ENCODE measurements at regions not wholly inside any gene's neighbourhood (a gene's known extent, or its start where the extent isn't known, plus 50 kb on each side); places are given as distances from the start of the nearest gene placed in this dataset.

DNA sequence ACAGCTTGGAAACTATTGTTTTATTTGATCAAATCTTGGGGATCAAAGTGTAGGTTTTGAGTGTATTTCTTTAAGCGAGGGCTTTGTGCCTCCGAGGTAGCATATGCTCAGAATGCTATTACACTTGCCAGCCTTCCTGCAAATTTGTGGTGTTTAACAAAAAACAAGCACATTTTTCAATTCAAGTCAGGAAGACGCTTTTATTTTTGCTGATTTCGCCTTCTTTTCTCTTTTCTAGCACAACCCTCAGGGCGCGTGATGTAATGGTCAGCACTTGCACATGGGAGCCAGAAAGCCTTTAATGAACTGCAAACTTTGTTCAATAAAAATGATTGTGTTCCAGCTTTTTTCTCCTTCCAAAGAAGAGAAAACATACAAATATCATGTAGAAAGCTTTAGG is 466.5 kb downstream of the PRKD1 start:
- no CpG with 5 or more reads among the region's 6 CpGs for whole genome bisulfite sequencing (ENCODE audit: extremely low coverage, insufficient read length, low lambda C conversion rate)
- H2BK12ac ChIP-seq (ENCODE audit: insufficient read length, low read depth, low read length), result no peak overlapping the region
- no peak overlapping the region for H2AFZ ChIP-seq (ENCODE audit: low read length)
- no peak overlapping the region for H3K27ac ChIP-seq (ENCODE audit: insufficient read length, low read depth, low read length)
- H4K8ac ChIP-seq (replicated peaks; ENCODE audit: insufficient read length, low read depth, low read length), result no peak overlapping the region
- H2BK20ac ChIP-seq (ENCODE audit: low read depth, low read length, poor library complexity, severe bottlenecking), result no peak overlapping the region
- Mint-ChIP-seq H3K36me3 (ENCODE audit: insufficient read depth in 1 of 3, low read depth in 3 of 3) (no peaks in the 10 kb centered on the region; a peak in 1 of 7 replicates), H3K4me3 (no peak overlapping the region), H3K27me3 (ENCODE audit: low read depth) (peaks cover 2% of the 10 kb centered on the region), H3K4me1 (no peaks in the 10 kb centered on the region), H3K27ac (no peak overlapping the region), H3K9me3 (no peaks in the 10 kb centered on the region)
- H3K4ac ChIP-seq (ENCODE audit: low read depth, low read length), result no peak overlapping the region
- H3K14ac ChIP-seq (ENCODE audit: insufficient read depth, low read length), result no peak overlapping the region
- H2BK5ac ChIP-seq (ENCODE audit: insufficient read length, low read length), result no peak overlapping the region
- no peak overlapping the region for H3T11ph ChIP-seq (ENCODE audit: low read length)
- DNase-seq, result no peak
- no peak overlapping the region for H2AK5ac ChIP-seq (ENCODE audit: insufficient read length, low read length)
- no peak overlapping the region for H2BK15ac ChIP-seq (ENCODE audit: low read depth, low read length)
- no peak overlapping the region for H3K9ac ChIP-seq (ENCODE audit: extremely low read depth, insufficient read length, low read length)
- H3K23ac ChIP-seq (ENCODE audit: insufficient read length, low read depth, low read length), result no peak overlapping the region
- no peaks in the 10 kb centered on the region for H3K79me1 ChIP-seq (ENCODE audit: insufficient read depth, low read depth, low read length, poor library complexity, severe bottlenecking)
- H3K4me2 ChIP-seq (ENCODE audit: insufficient read depth, insufficient read length, low read length), result no peak overlapping the region
- no peak overlapping the region for H3K18ac ChIP-seq (ENCODE audit: insufficient read length, low read depth, low read length)
- H4K20me1 ChIP-seq (ENCODE audit: control insufficient read depth, insufficient read depth, insufficient read length), result no peaks in the 10 kb centered on the region
- no peak overlapping the region for H4K91ac ChIP-seq (ENCODE audit: insufficient read length, low read depth, low read length)
- TF ChIP-seq, protein P1, sequence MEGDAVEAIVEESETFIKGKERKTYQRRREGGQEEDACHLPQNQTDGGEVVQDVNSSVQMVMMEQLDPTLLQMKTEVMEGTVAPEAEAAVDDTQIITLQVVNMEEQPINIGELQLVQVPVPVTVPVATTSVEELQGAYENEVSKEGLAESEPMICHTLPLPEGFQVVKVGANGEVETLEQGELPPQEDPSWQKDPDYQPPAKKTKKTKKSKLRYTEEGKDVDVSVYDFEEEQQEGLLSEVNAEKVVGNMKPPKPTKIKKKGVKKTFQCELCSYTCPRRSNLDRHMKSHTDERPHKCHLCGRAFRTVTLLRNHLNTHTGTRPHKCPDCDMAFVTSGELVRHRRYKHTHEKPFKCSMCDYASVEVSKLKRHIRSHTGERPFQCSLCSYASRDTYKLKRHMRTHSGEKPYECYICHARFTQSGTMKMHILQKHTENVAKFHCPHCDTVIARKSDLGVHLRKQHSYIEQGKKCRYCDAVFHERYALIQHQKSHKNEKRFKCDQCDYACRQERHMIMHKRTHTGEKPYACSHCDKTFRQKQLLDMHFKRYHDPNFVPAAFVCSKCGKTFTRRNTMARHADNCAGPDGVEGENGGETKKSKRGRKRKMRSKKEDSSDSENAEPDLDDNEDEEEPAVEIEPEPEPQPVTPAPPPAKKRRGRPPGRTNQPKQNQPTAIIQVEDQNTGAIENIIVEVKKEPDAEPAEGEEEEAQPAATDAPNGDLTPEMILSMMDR (conservative IDR thresholded peaks at IDR 0.05), result no peak
- H2BK120ac ChIP-seq (ENCODE audit: low read depth, low read length, poor library complexity, severe bottlenecking), result no peak overlapping the region
- no peak overlapping the region for H4K5ac ChIP-seq (ENCODE audit: insufficient read length, low read depth, low read length)
- H3K27me3 ChIP-seq (ENCODE audit: insufficient read depth, low read length), result no peaks in the 10 kb centered on the region
- H3K56ac ChIP-seq (ENCODE audit: insufficient read length, low read depth, low read length), result no peak overlapping the region
- no peaks in the 10 kb centered on the region for H3K4me1 ChIP-seq (ENCODE audit: insufficient read depth, low read length)
- no peaks in the 10 kb centered on the region for H3K9me3 ChIP-seq (ENCODE audit: control insufficient read depth, low read depth, low read length)
- H3K79me2 ChIP-seq (ENCODE audit: insufficient read depth, low read length), result no peaks in the 10 kb centered on the region
- H3K23me2 ChIP-seq (ENCODE audit: insufficient read length, low read depth, low read length, poor library complexity, severe bottlenecking), result no peaks in the 10 kb centered on the region

Data from H9 (cell line).